Loucy (cell line): ENCODE measurements at regions not wholly inside any gene's neighbourhood (a gene's known extent, or its start where the extent isn't known, plus 50 kb on each side); places are given as distances from the start of the nearest gene placed in this dataset.

Source experiments
- CTCF ChIP-seq: fragments of 200-600 bp; sonication (generic); conservative IDR thresholded peaks from 2 replicates; pipeline ENCODE4 v1.5.1; 2014; ENCODE audit warnings: mild to moderate bottlenecking, antibody characterized with exemption, low read length
- EZH2phosphoT487 ChIP-seq: fragments of 200-600 bp; IDR thresholded peaks from 2 replicates; pipeline ENCODE4 v1.6.1; 2018; ENCODE audit warnings: antibody characterized with exemption, mild to moderate bottlenecking, moderate library complexity, borderline replicate concordance

GRCh38 chr11:119490253-119491006 is 67.5 kb upstream of the THY1 start:
- TF ChIP-seq CTCF: no peak
- no peak for TF ChIP-seq EZH2phosphoT487
